HL-60 (cell line): ENCODE measurements at regions not wholly inside any gene's neighbourhood (a gene's known extent, or its start where the extent isn't known, plus 50 kb on each side); places are given as distances from the start of the nearest gene placed in this dataset.

Experiments used
- DNase-seq, 2 experiments: peaks; one replicate each; pipeline ENCODE4 v3.0.0-alpha.2; 2010 to 2020; ENCODE audit warnings: low read depth in 1 of 2, low spot score in 1 of 2
- H3K27ac ChIP-seq: fragments of 250-450 bp; sonication (Bioruptor Pico); replicated peaks from 2 replicates; pipeline ENCODE4 v1.5.1; 2020; ENCODE audit warnings: mild to moderate bottlenecking, moderate library complexity
- H3K27me3 ChIP-seq: fragments of 250-450 bp; sonication (Bioruptor Pico); 2 replicates; pipeline ENCODE4 v1.5.1; 2021; ENCODE audit warnings: mild to moderate bottlenecking, moderate library complexity; ENCODE audit not compliant: insufficient read depth, poor library complexity, severe bottlenecking
- H3K4me3 ChIP-seq: replicated peaks from 2 replicates; pipeline ENCODE4 v1.5.1; 2011; ENCODE audit warnings: mild to moderate bottlenecking, control low read depth, low read length; ENCODE audit not compliant: insufficient read depth
- CTCF ChIP-seq: IDR thresholded peaks from one replicate; pipeline ENCODE4 v1.5.1; 2011; ENCODE audit warnings: low read length, control low read depth, inconsistent platforms; ENCODE audit not compliant: insufficient read depth
- GABPA ChIP-seq: IDR thresholded peaks from 2 replicates; pipeline ENCODE4 v1.6.1; 2012; ENCODE audit warnings: low read depth
- POLR2AphosphoS5 ChIP-seq: IDR thresholded peaks from 2 replicates; pipeline ENCODE4 v1.6.1; 2012; ENCODE audit warnings: low read depth
- REST ChIP-seq: IDR thresholded peaks from 2 replicates; pipeline ENCODE4 v1.6.1; 2012; ENCODE audit warnings: low read depth; ENCODE audit not compliant: insufficient replicate concordance
- SPI1 ChIP-seq: IDR thresholded peaks from 2 replicates; pipeline ENCODE4 v1.6.1; 2012; ENCODE audit warnings: low read depth, mild to moderate bottlenecking, borderline replicate concordance

GRCh38 chr13:65854431-65854830 lies 1375.7 kb downstream of the PCDH9 start:
- Histone ChIP-seq H3K27me3 (no peaks in the 10 kb centered on the region), H3K4me3 (no peak overlapping the region), H3K27ac (no peak overlapping the region)
- DNase-seq: no peak
- TF ChIP-seq GABPA (no peak), CTCF (no peak), SPI1 (no peak), POLR2AphosphoS5 (no peak), REST (no peak)

- DNase-seq: no peak
- Histone ChIP-seq H3K27me3 (no peaks in the 10 kb centered on the region), H3K4me3 (no peak overlapping the region), H3K27ac (no peak overlapping the region)
- TF ChIP-seq CTCF (no peak), POLR2AphosphoS5 (no peak), GABPA (no peak), SPI1 (no peak), REST (no peak)
Observed at GRCh38 chr13:65844266-65844841, 1385.8 kb downstream of the PCDH9 start.

- Histone ChIP-seq H3K4me3 (no peak overlapping the region), H3K27me3 (no peaks in the 10 kb centered on the region), H3K27ac (no peak overlapping the region)
- DNase-seq: no peak
- TF ChIP-seq POLR2AphosphoS5 (no peak), CTCF (no peak), SPI1 (no peak), GABPA (no peak), REST (no peak)
Observed at GRCh38 chr13:65843314-65843731, 1386.8 kb downstream of the PCDH9 start.
